Caco-2 (cell line): ENCODE measurements at regions not wholly inside any gene's neighbourhood (a gene's known extent, or its start where the extent isn't known, plus 50 kb on each side); places are given as distances from the start of the nearest gene placed in this dataset.

Experiments
- BruUV-seq: library from RNA; stranded (reverse); fragments of 400-500 nt; replicated peaks from 2 replicates; lab custom pipeline; 2021; lab: Mats Ljungman, UMichigan
- CTCF ChIA-PET: fragments of 300-600 bp; sonication (Branson Sonifier 250); formaldehyde crosslinking; loops from one replicate; lab custom pipeline; 2022; ENCODE audit warnings: antibody characterized with exemption; lab: Charles Lee
- POLR2A ChIA-PET: fragments of 300-600 bp; sonication (Branson Sonifier 250); formaldehyde crosslinking; loops from one replicate; lab custom pipeline; 2022; ENCODE audit warnings: antibody characterized with exemption; lab: Charles Lee
- DNase-seq, 2 experiments: peaks; one replicate each; pipeline versions ENCODE4 v3.0.0 to v3.0.0-alpha.2; 2020 to 2022
- H3K27me3 ChIP-seq: replicated peaks from 2 replicates; pipeline ENCODE4 v1.6.0; 2011; ENCODE audit warnings: low read length; ENCODE audit not compliant: control insufficient read depth, insufficient read depth
- H3K36me3 ChIP-seq: 2 replicates; pipeline ENCODE4 v1.5.1; 2011; ENCODE audit warnings: low read length; ENCODE audit not compliant: control insufficient read depth, insufficient read depth
- H3K4me1 ChIP-seq: fragments of 250-450 bp; sonication (Bioruptor Pico); 2 replicates; pipeline ENCODE4 v1.5.1; 2020; ENCODE audit warnings: mild to moderate bottlenecking
- H3K4me3 ChIP-seq: 2 replicates; pipeline ENCODE4 v1.5.1; 2011; ENCODE audit warnings: low read depth, mild to moderate bottlenecking, control low read depth, low read length
- H3K9me3 ChIP-seq: fragments of 250-450 bp; sonication (Bioruptor Pico); 2 replicates; pipeline ENCODE4 v1.5.1; 2020; ENCODE audit warnings: mild to moderate bottlenecking, moderate library complexity
- H3K27ac Mint-ChIP-seq: one replicate; pipeline ENCODE4 v1.8.0; 2022; ENCODE audit warnings: mixed read lengths; ENCODE audit not compliant: unreplicated experiment
- H3K27me3 Mint-ChIP-seq: one replicate; pipeline ENCODE4 v1.8.0; 2022; ENCODE audit warnings: mixed read lengths; ENCODE audit not compliant: insufficient read depth, unreplicated experiment
- H3K36me3 Mint-ChIP-seq: one replicate; pipeline ENCODE4 v1.8.0; 2022; ENCODE audit warnings: mild to moderate bottlenecking, mixed read lengths; ENCODE audit not compliant: insufficient read depth, unreplicated experiment
- H3K4me1 Mint-ChIP-seq: one replicate; pipeline ENCODE4 v1.8.0; 2022; ENCODE audit warnings: low read depth, mixed read lengths; ENCODE audit not compliant: unreplicated experiment
- H3K4me3 Mint-ChIP-seq: one replicate; pipeline ENCODE4 v1.8.0; 2022; ENCODE audit warnings: mild to moderate bottlenecking, moderate library complexity, mixed read lengths; ENCODE audit not compliant: unreplicated experiment
- H3K9me3 Mint-ChIP-seq: one replicate; pipeline ENCODE4 v1.8.0; 2022; ENCODE audit warnings: mixed read lengths; ENCODE audit not compliant: unreplicated experiment
- CTCF ChIP-seq, 2 experiments: fragments of 200-600 bp in 1 of 2; IDR thresholded peaks; 1 replicate in 1 of 2; 2 replicates in 1 of 2; pipeline versions ENCODE4 v1.5.1 to v1.8.0; 2011 to 2022; ENCODE audit warnings: antibody characterized with exemption in 1 of 2, control low read depth in 1 of 2, inconsistent platforms in 1 of 2, low read depth in 1 of 2, low read length in 1 of 2, mild to moderate bottlenecking in 1 of 2, moderate library complexity in 1 of 2; ENCODE audit not compliant: insufficient read depth in 1 of 2, severe bottlenecking in 1 of 2, unreplicated experiment in 1 of 2
- intact Hi-C: fragments of 100-400 bp; cut with micrococcal nuclease; formaldehyde crosslinking; loops from one replicate; pipeline ENCODE4 v1.10.0; 2022; ENCODE audit not compliant: unreplicated experiment

- Mint-ChIP-seq H3K4me3 (no peak overlapping the region), H3K4me1 (peaks cover 6% of the 10 kb centered on the region), H3K27me3 (no peaks in the 10 kb centered on the region), H3K36me3 (no peaks in the 10 kb centered on the region), H3K27ac (no peak overlapping the region), H3K9me3 (peaks cover 6% of the 10 kb centered on the region)
- H3K27me3 ChIP-seq: no peaks in the 10 kb centered on the region
- BruUV-seq: no TSS peak
- no peak overlapping the region for H3K4me3 ChIP-seq
- H3K4me1 ChIP-seq: peaks cover 17% of the 10 kb centered on the region
- H3K36me3 ChIP-seq: no peaks in the 10 kb centered on the region
- no peak for TF ChIP-seq CTCF (IDR thresholded peaks at IDR 0.05; ENCODE audit: insufficient read depth in 1 of 2, low read depth in 1 of 2, low read length in 1 of 2, severe bottlenecking in 1 of 2, unreplicated experiment in 1 of 2)
- DNase-seq: no peak
- no peaks in the 10 kb centered on the region for H3K9me3 ChIP-seq
- POLR2A ChIA-PET: no interaction called here
- CTCF ChIA-PET: no interaction called here
- intact Hi-C loops: no loop called here
Measured at GRCh38 chr15:93327364-93327763, 238.4 kb upstream of the RGMA start.

- peaks cover 19% of the 10 kb centered on the region for H3K4me1 ChIP-seq
- no peaks in the 10 kb centered on the region for H3K9me3 ChIP-seq
- no peak for TF ChIP-seq CTCF (IDR thresholded peaks at IDR 0.05; ENCODE audit: insufficient read depth in 1 of 2, low read depth in 1 of 2, low read length in 1 of 2, severe bottlenecking in 1 of 2, unreplicated experiment in 1 of 2)
- no peaks in the 10 kb centered on the region for H3K27me3 ChIP-seq
- Mint-ChIP-seq H3K4me3 (no peak overlapping the region), H3K36me3 (no peaks in the 10 kb centered on the region), H3K27me3 (no peaks in the 10 kb centered on the region), H3K27ac (no peak overlapping the region), H3K9me3 (peaks cover 6% of the 10 kb centered on the region), H3K4me1 (peaks cover 25% of the 10 kb centered on the region)
- BruUV-seq: no TSS peak
- ChIA-PET CTCF (no interaction called here), POLR2A (no interaction called here)
- H3K4me3 ChIP-seq: no peak overlapping the region
- no peak for DNase-seq
- H3K36me3 ChIP-seq: no peaks in the 10 kb centered on the region
- intact Hi-C loops: loop anchor here (5.0 kb wide), 1 partner anchor 87 kb away; no protein-coding TSS in a partner anchor
Measured at GRCh38 chr15:93324186-93324975, 235.4 kb upstream of the RGMA start.

GRCh38 chr15:93321881-93322282 lies 232.9 kb upstream of the RGMA start:
- peak overlapping the region; percentile 15 for H3K4me3 ChIP-seq
- H3K4me3 Mint-ChIP-seq: peak overlapping the region; percentile 70
- H3K4me1 Mint-ChIP-seq: peaks cover 25% of the 10 kb centered on the region
- POLR2A ChIA-PET: interaction anchor here (0.6 to 1.0 kb wide), 2 partner anchors 12 to 181 kb away, joined by 3 read pairs; no protein-coding TSS in a partner anchor
- no TSS peak for BruUV-seq
- H3K36me3 Mint-ChIP-seq: no peaks in the 10 kb centered on the region
- H3K27ac Mint-ChIP-seq: peak overlapping the region; percentile 96
- peaks cover 6% of the 10 kb centered on the region for H3K9me3 Mint-ChIP-seq
- no peaks in the 10 kb centered on the region for H3K36me3 ChIP-seq
- no peaks in the 10 kb centered on the region for H3K9me3 ChIP-seq
- peaks cover 19% of the 10 kb centered on the region for H3K4me1 ChIP-seq
- no peaks in the 10 kb centered on the region for H3K27me3 ChIP-seq
- intact Hi-C loops: loop anchor here (2.0 to 5.0 kb wide), 2 partner anchors 19 to 85 kb away; no protein-coding TSS in a partner anchor
- H3K27me3 Mint-ChIP-seq: no peaks in the 10 kb centered on the region
- CTCF ChIA-PET: interaction anchor here (0.6 to 1.3 kb wide), 5 partner anchors 12 to 292 kb away, joined by 3 to 4 read pairs (median 4); no protein-coding TSS in a partner anchor
- DNase-seq: peak; percentile 81 to 82
- no peak for TF ChIP-seq CTCF (IDR thresholded peaks at IDR 0.05; ENCODE audit: insufficient read depth in 1 of 2, low read depth in 1 of 2, low read length in 1 of 2, severe bottlenecking in 1 of 2, unreplicated experiment in 1 of 2)
